ENCODE measurements at regions not wholly inside any gene's neighbourhood (a gene's known extent, or its start where the extent isn't known, plus 50 kb on each side); places are given as distances from the start of the nearest gene placed in this dataset.

- no peaks in the 10 kb centered on the region for H3K4me1 ChIP-seq
- no peak overlapping the region for H3K4me3 ChIP-seq
- no peak overlapping the region for H3K27ac ChIP-seq
- 64 to 85% (median 74%) methylated on average over 2 of the region's 2 CpGs for WGBS, 4 donors
- ATAC-seq (no peak), DNase-seq (no peak)
- TF ChIP-seq CTCF (IDR thresholded peaks at IDR 0.05), result no peak
- TF ChIP-seq POLR2A (IDR thresholded peaks at IDR 0.05), result no peak
- H3K27me3 ChIP-seq, result no peaks in the 10 kb centered on the region
- no peaks in the 10 kb centered on the region for H3K9me3 ChIP-seq
- no peaks in the 10 kb centered on the region for H3K36me3 ChIP-seq
- intact Hi-C loops (cut with DNase I), result no loop called here
Measured at GRCh38 chr6:23145781-23146180, 576.4 kb downstream of the HDGFL1 start.

GRCh38 chr6:23154159-23154558 is 584.8 kb downstream of the HDGFL1 start:
- no peaks in the 10 kb centered on the region for H3K9me3 ChIP-seq
- no peak for ATAC-seq
- TF ChIP-seq CTCF (IDR thresholded peaks at IDR 0.05), result no peak
- TF ChIP-seq POLR2A (IDR thresholded peaks at IDR 0.05), result no peak

GRCh38 chr6:23170049-23170448 is 600.7 kb downstream of the HDGFL1 start:
- ATAC-seq, result no peak
- H3K4me3 ChIP-seq, result no peak overlapping the region
- H3K36me3 ChIP-seq, result no peaks in the 10 kb centered on the region
- H3K9me3 ChIP-seq, result peaks cover 0 to 5% (median 0%) of the 10 kb centered on the region in 12 donors
- DNase-seq, result no peak
- no peak overlapping the region for H3K27ac ChIP-seq
- H3K4me1 ChIP-seq, result no peaks in the 10 kb centered on the region
- TF ChIP-seq POLR2A (IDR thresholded peaks at IDR 0.05), result no peak
- intact Hi-C loops (cut with DNase I), result no loop called here
- no peaks in the 10 kb centered on the region for H3K27me3 ChIP-seq
- 63 to 80% (median 70%) methylated on average over 1 of the region's 1 CpG for WGBS, 4 donors

More at GRCh38 chr6:23154159-23154558, 584.8 kb downstream of the HDGFL1 start:
- no peak overlapping the region for H3K27ac ChIP-seq
- H3K4me1 ChIP-seq, result no peaks in the 10 kb centered on the region
- intact Hi-C loops (cut with DNase I), result no loop called here
- no peak overlapping the region for H3K4me3 ChIP-seq
- no peaks in the 10 kb centered on the region for H3K27me3 ChIP-seq
- no peaks in the 10 kb centered on the region for H3K36me3 ChIP-seq
- DNase-seq, result no peak

GRCh38 chr6:23173234-23173633 is 603.9 kb downstream of the HDGFL1 start:
- TF ChIP-seq POLR2A (IDR thresholded peaks at IDR 0.05) (no peak), CTCF (IDR thresholded peaks at IDR 0.05) (no peak)
- DNase-seq (no peak), ATAC-seq (no peak)
- 46 to 60% (median 55%) methylated on average over 3 of the region's 3 CpGs for WGBS, 4 donors
- H3K36me3 ChIP-seq, result no peaks in the 10 kb centered on the region
- intact Hi-C loops (cut with DNase I), result no loop called here
- no peak overlapping the region for H3K4me3 ChIP-seq
- no peaks in the 10 kb centered on the region for H3K9me3 ChIP-seq
- H3K27me3 ChIP-seq, result no peaks in the 10 kb centered on the region
- no peak overlapping the region for H3K27ac ChIP-seq
- H3K4me1 ChIP-seq, result peaks cover 0 to 8% (median 0%) of the 10 kb centered on the region in 12 donors

GRCh38 chr6:23174781-23175361 is 605.5 kb downstream of the HDGFL1 start:
- no peak for ATAC-seq
- DNase-seq, result no peak
- intact Hi-C loops (cut with DNase I), result no loop called here
- H3K27me3 ChIP-seq, result no peaks in the 10 kb centered on the region
- WGBS, 4 donors, result 91 to 96% (median 94%) methylated on average over 7 of the region's 7 CpGs
- H3K9me3 ChIP-seq, result no peaks in the 10 kb centered on the region
- H3K36me3 ChIP-seq, result no peaks in the 10 kb centered on the region
- H3K4me3 ChIP-seq, result no peak overlapping the region
- no peak overlapping the region for H3K27ac ChIP-seq
- peaks cover 0 to 8% (median 0%) of the 10 kb centered on the region in 12 donors for H3K4me1 ChIP-seq
- no peak for TF ChIP-seq CTCF (IDR thresholded peaks at IDR 0.05)
- no peak for TF ChIP-seq POLR2A (IDR thresholded peaks at IDR 0.05)
